OCI-LY3 (cell line): ENCODE measurements at regions not wholly inside any gene's neighbourhood (a gene's known extent, or its start where the extent isn't known, plus 50 kb on each side); places are given as distances from the start of the nearest gene placed in this dataset.

Source experiments
- CTCF ChIP-seq: fragments of 200-600, 300-600 bp; sonication (generic); IDR thresholded peaks from 2 replicates; pipeline ENCODE4 v1.5.1; 2014; ENCODE audit warnings: antibody characterized with exemption, low read length, low read depth
- EZH2phosphoT487 ChIP-seq: fragments of 200-600 bp; shearing (Covaris generic); IDR thresholded peaks from 2 replicates; pipeline ENCODE4 v1.6.1; 2018; ENCODE audit warnings: antibody characterized with exemption, mixed run types, low read depth

GRCh38 chr12:4221258-4221620 is 52.3 kb upstream of the CCND2 start:
- TF ChIP-seq CTCF (no peak), EZH2phosphoT487 (no peak)
